ENCODE measurements at regions not wholly inside any gene's neighbourhood (a gene's known extent, or its start where the extent isn't known, plus 50 kb on each side); places are given as distances from the start of the nearest gene placed in this dataset.

DNA sequence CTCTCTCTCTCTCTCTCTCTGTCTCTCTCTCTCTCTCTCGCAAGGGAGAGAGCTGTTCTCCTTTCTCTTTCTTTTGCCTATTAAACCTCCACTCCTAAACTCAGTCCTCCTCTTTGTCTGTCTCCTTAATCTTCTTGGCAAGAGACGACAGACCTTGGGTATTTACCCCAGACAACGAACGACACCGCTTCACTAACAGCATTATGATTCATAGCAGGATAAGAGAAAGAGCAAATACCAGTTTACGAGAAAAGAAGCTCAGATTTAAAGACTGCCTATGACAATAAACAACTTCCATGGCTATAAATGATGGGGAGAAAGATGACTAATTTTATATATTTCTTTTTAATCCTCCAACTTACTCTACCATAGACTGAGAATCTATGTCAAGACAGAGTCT, 1396.5 kb upstream of the CELF2 start:
- no peak for DNase-seq (ENCODE audit: low read depth)

GRCh38 chr10:9625304-9625703, 1392.4 kb upstream of the CELF2 start:
- no peak for DNase-seq (ENCODE audit: low read depth)

DNA sequence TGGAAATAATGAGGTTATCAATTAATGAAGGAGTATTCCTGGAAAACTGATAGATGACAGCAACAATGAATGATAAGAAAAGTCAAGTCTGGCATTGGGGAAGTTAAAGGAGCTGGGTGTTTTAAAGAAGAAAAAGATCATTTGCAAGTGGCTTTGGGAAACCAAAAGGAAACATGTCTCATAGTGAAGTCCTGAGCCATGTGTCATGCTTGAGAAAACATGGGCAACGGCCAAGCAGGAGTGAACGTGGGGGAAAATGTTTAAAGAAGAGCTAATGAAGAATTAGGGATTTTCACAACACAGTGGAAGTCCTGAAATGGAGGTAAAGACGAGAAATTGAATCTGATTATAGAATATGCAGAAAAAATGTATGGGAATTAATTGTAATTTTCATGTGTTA, 1383.2 kb upstream of the CELF2 start:
- no peak for DNase-seq (ENCODE audit: low read depth)

GRCh38 chr10:9635691-9636090, 1382.0 kb upstream of the CELF2 start:
- no peak for DNase-seq (ENCODE audit: low read depth)

- no peak for DNase-seq (ENCODE audit: low read depth)
Measured at GRCh38 chr10:9636216-9636615, 1381.5 kb upstream of the CELF2 start.

GRCh38 chr10:9643782-9644181, 1373.9 kb upstream of the CELF2 start:
- no peak for DNase-seq (ENCODE audit: low read depth)

DNA sequence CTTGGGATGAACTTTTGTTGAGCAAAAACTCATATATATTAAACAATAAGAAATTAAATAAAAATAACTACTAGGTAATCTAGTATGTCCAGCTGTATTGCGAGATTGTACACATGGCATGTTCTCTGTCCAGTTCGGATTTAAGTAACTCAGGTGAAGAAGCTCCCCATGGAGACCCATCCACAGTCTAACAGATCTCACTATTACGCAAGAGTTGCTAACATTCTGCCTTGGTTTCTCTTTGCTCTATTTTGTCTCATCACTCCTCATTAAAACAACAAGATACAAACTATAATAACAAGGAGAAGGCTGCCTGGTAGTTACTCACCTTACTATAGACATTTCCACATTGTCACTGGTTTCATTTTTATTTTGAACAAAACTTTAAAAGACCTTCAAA, 1372.3 kb upstream of the CELF2 start:
- no peak for DNase-seq (ENCODE audit: low read depth)

DNA sequence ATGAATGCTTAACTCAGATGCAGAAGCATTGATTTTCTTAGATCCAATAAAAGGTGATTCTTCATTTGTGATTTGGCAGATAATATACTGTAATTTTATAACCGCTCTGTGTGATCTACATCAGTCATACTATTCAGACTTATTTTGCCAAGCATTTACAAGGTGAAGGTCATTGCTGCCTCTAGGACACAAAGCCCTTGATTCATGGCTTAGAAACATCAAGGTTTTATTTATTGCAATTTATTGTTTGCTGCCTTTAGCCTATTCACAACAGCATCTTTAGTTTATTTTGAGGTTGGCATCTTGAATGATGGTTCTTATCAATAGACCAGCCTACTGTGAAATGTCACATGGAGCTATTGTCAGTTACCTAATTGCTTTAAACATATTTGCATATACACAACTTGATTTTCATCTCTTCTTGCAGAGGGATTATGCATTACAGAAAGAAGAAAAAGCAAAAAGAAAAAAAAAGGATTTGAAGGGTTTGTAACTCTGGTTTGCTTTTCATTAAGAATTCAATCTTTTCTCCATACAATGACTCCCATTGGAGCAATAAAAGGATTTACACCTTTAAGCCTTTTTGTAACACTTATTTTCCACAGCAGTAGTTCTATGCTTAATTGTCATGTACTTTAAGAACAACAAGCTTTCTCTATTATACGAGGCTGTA, 1371.6 kb upstream of the CELF2 start:
- no peak for DNase-seq (ENCODE audit: low read depth)

DNA sequence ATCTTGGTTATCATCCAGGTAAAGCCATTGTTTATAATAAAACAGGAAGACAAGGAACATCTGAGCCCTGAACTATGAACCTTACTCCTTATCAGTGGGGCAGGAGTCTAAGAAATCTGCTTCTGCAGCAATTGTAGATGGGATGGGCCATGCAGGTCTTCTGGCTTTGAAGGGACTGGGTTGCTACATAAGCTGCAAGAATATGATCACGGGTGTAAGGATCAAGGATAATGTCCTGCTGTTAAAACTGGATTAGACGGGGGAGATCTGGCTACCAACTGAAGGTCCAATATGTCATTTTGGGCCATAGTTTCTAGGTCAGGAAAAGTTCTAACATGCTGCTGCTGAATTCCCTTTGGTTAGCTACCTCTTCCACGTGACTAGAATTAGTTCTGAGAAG, 1363.4 kb upstream of the CELF2 start:
- no peak for DNase-seq (ENCODE audit: low read depth)

DNA sequence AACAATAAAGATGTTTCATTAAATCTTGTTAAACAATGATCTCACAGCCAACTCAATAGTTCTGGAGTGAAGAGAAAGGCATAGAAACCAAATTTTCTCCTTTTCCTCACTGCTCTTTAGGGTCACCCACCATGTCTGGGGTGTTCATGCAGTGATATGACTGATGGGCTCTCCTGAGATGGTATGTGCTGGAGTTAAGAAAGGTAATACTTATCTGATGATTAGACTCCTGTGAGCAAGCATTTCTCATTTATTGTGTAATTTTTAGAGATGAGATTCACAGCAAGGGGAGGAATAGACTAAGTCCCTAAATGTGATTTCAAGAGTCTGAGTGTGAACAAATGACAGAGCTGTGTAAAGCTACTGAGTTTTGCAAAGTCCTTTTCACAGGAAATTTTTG, 1361.3 kb upstream of the CELF2 start:
- DNase-seq (ENCODE audit: low read depth) = no peak

GRCh38 chr10:9656996-9657395, 1360.7 kb upstream of the CELF2 start:
- DNase-seq (ENCODE audit: low read depth) = no peak

- no peak for DNase-seq (ENCODE audit: low read depth)
Measured at GRCh38 chr10:9657530-9657929, 1360.1 kb upstream of the CELF2 start.

DNA sequence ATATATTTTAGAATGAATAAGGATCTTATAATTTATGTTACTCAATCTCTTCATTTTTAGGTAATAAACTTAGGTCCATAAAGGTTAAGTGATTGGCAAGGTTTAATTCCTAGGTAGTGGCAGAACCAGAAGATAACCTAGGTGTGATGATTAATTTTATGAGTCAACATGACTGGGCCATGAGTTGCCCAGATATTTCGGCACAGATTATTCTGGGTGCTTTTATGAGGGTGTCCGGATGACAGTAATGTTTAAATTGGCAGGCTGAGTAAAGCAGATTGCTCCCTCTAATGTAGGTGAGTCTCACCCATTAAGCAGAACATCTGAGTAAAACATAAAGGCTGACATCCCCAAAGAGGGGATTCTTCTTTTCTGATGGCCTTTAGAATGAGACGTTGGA, 1349.3 kb upstream of the CELF2 start:
- DNase-seq (ENCODE audit: low read depth) = no peak

GRCh38 chr10:9670911-9671310, 1346.8 kb upstream of the CELF2 start:
- no peak for DNase-seq (ENCODE audit: low read depth)

- DNase-seq (ENCODE audit: low read depth) = no peak
Measured at GRCh38 chr10:9681655-9682054, 1336.0 kb upstream of the CELF2 start.

DNA sequence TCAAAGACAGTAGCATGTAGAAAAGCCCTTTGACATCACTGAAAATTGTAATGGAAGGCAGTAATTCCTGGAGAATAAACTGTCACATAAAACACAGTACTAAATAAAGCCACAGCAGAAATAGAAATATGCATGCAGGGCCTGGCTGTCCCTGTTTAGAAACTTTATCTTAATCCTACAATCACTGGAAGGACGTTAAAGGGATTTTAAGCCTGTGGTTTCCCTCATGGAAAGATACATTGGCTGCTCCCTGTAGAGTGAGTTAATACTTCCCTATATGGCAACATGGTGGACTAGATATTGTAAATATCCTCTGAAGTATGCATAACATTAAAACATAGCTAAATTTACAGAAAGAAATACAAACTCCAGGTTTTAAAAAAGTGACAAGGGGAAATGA, 1334.9 kb upstream of the CELF2 start:
- no peak for DNase-seq (ENCODE audit: low read depth)

- no peak for DNase-seq (ENCODE audit: low read depth)
Measured at GRCh38 chr10:9684186-9684585, 1333.5 kb upstream of the CELF2 start.

DNA sequence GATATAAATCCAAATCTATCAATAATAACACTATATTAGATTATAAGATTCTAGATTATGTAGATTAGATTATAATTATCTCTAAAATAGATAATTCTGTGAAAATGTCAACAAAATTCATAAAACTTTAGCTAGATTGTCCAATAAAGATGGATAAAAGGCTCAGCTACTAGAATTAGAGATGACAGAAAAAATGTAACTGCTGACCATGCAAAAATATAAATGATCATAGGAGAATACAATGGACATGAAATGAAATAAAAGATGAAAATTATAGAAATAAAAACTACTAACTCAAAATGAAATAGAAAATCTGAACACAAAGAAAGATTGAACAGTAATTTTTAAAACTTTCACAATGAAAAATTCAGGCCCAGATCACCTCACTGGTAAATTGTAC, 1332.1 kb upstream of the CELF2 start:
- no peak for DNase-seq (ENCODE audit: low read depth)

- DNase-seq (ENCODE audit: low read depth) = no peak
Measured at GRCh38 chr10:9688711-9689110, 1329.0 kb upstream of the CELF2 start.

DNA sequence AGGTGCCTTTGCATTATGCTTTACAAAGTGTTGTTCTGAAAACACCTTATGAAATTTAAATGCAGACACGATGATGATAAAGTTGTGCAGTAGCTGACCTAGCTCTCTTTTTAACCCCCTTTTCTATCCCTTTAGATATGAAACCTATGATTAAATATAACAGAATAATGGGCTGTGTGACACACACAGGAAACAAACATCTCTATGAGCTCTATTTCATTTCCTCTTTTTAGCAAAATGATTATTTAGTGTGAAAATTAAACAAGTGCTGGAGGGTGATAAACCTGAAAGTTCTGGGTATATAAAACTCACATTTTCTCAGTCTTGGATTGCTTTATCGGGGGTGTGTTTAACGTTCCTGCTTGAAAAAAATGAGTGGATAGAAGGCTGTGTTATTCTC, 1310.5 kb upstream of the CELF2 start:
- no peak for DNase-seq (ENCODE audit: low read depth)

DNA sequence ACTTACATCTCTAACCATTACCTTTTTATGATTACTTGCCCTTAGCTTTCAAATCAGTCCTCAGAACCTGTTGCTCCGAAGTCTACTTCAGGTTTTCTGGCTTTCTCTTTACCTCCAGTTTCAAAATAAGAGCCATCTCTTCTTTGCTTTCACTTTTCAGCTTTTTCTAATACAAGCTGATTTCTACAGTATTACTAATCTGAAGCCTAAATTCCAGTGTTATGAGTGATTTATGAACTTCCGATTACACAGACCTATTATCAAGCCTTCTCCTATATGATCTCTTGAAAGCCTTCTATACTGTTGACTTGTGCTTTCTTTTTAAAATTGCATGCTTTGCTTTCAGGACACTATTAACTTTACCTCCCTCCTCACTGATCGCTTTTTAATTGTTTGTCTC, 1307.8 kb upstream of the CELF2 start:
- DNase-seq (ENCODE audit: low read depth) = no peak

- no peak for DNase-seq (ENCODE audit: low read depth)
Measured at GRCh38 chr10:9712393-9712792, 1305.3 kb upstream of the CELF2 start.

GRCh38 chr10:9719246-9719645, 1298.4 kb upstream of the CELF2 start:
- no peak for DNase-seq (ENCODE audit: low read depth)

DNA sequence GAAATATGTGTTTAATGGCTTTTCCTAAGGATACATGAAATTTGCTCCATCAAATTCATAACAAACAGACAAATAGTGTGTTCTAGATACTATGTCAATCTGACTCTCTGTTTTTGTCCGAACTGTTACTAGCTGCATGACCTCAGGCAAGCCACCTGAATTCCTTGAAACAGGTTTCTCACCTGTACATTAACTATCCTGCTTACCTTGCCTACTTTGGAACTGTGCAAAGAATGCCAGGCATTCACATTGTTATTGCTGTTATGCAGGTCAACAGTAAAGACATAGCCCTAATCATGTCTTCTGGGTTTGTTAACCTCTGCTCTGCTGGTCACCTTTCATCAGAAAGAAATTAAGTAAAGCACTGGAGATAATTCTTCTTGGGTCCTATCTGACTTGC, 1283.9 kb upstream of the CELF2 start:
- no peak for DNase-seq (ENCODE audit: low read depth)

- no peak for DNase-seq (ENCODE audit: low read depth)
Measured at GRCh38 chr10:9734218-9734617, 1283.5 kb upstream of the CELF2 start.

All from RPMI7951 (cell line).